ENCODE measurements at regions not wholly inside any gene's neighbourhood (a gene's known extent, or its start where the extent isn't known, plus 50 kb on each side); places are given as distances from the start of the nearest gene placed in this dataset.

DNA sequence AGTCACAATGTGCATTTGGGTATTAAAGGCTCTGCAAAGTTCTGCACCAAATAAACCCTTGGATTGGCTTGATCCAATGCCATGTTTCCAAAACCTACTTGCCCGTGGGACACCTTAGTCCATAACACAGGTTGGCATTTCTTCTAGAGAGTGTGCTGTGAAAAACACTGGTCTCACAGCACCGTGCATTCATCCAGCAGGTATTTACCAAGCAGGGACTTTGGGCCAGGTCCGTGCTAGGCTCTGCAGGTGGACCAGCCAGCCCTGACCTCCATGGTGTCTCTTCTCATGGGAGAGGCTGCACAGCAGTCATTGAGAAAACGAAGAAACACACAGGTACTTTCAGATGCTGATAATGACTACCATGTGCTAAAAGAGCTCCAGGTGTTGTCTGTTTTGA lies 112.6 kb downstream of the CDH26 start:
- TF ChIP-seq, protein P1, sequence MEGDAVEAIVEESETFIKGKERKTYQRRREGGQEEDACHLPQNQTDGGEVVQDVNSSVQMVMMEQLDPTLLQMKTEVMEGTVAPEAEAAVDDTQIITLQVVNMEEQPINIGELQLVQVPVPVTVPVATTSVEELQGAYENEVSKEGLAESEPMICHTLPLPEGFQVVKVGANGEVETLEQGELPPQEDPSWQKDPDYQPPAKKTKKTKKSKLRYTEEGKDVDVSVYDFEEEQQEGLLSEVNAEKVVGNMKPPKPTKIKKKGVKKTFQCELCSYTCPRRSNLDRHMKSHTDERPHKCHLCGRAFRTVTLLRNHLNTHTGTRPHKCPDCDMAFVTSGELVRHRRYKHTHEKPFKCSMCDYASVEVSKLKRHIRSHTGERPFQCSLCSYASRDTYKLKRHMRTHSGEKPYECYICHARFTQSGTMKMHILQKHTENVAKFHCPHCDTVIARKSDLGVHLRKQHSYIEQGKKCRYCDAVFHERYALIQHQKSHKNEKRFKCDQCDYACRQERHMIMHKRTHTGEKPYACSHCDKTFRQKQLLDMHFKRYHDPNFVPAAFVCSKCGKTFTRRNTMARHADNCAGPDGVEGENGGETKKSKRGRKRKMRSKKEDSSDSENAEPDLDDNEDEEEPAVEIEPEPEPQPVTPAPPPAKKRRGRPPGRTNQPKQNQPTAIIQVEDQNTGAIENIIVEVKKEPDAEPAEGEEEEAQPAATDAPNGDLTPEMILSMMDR (IDR thresholded peaks at IDR 0.05), result no peak
- H3K4me3 ChIP-seq, result no peak overlapping the region
- DNase-seq (no peak), ATAC-seq (no peak)
- intact Hi-C loops (cut with DNase I, micrococcal nuclease), result no loop called here
- H3K9me3 ChIP-seq, result no peaks in the 10 kb centered on the region
- H3K36me3 ChIP-seq (ENCODE audit: low read depth), result no peaks in the 10 kb centered on the region
- H3K4me1 ChIP-seq (ENCODE audit: low read depth), result no peaks in the 10 kb centered on the region

DNA sequence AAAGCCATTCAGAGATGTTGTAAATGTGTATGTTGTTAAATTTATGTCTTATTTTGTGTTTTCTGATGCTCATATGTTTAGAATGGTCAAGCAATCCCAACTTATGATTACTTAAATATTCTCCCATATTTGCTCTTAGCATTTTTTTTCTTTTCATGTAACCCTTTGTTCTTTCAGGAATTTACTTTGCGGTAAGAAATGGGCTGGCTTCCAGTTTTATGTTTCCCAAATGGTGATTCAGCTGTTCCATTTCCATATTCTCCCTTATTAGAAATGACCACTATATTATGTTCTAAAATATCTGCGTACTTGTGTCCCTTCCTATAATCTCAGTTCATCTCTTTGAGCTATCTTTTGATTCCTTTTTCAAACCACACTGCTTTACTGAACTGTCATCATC lies 113.7 kb downstream of the CDH26 start:
- no peaks in the 10 kb centered on the region for H3K9me3 ChIP-seq
- intact Hi-C loops (cut with DNase I, micrococcal nuclease), result no loop called here
- DNase-seq, result no peak
- H3K4me1 ChIP-seq (ENCODE audit: low read depth), result no peaks in the 10 kb centered on the region
- TF ChIP-seq, protein P1 (IDR thresholded peaks at IDR 0.05), result no peak
- H3K4me3 ChIP-seq, result no peak overlapping the region
- no peak for ATAC-seq
- no peaks in the 10 kb centered on the region for H3K36me3 ChIP-seq (ENCODE audit: low read depth)

- ATAC-seq, result no peak
- no peaks in the 10 kb centered on the region for H3K9me3 ChIP-seq
- intact Hi-C loops (cut with DNase I, micrococcal nuclease), result no loop called here
- TF ChIP-seq, protein P1 (IDR thresholded peaks at IDR 0.05), result no peak
- no peak for DNase-seq
- H3K4me3 ChIP-seq, result no peak overlapping the region
- H3K4me1 ChIP-seq (ENCODE audit: low read depth), result no peaks in the 10 kb centered on the region
- H3K36me3 ChIP-seq (ENCODE audit: low read depth), result no peaks in the 10 kb centered on the region
These were observed 114.9 kb downstream of the CDH26 start for GRCh38 chr20:60073086-60073485.

- TF ChIP-seq, protein P1 (IDR thresholded peaks at IDR 0.05), result no peak
- DNase-seq (no peak), ATAC-seq (no peak)
- intact Hi-C loops (cut with DNase I, micrococcal nuclease), result no loop called here
- no peaks in the 10 kb centered on the region for H3K9me3 ChIP-seq
- no peaks in the 10 kb centered on the region for H3K36me3 ChIP-seq (ENCODE audit: low read depth)
- H3K4me3 ChIP-seq, result no peak overlapping the region
- no peaks in the 10 kb centered on the region for H3K4me1 ChIP-seq (ENCODE audit: low read depth)
These were observed 115.3 kb downstream of the CDH26 start for GRCh38 chr20:60073504-60073903.

GRCh38 chr20:60074276-60074675 lies 116.1 kb downstream of the CDH26 start:
- no peaks in the 10 kb centered on the region for H3K36me3 ChIP-seq (ENCODE audit: low read depth)
- no peaks in the 10 kb centered on the region for H3K9me3 ChIP-seq
- DNase-seq (no peak), ATAC-seq (no peak)
- TF ChIP-seq, protein P1 (IDR thresholded peaks at IDR 0.05), result no peak
- no peaks in the 10 kb centered on the region for H3K4me1 ChIP-seq (ENCODE audit: low read depth)
- H3K4me3 ChIP-seq, result no peak overlapping the region
- intact Hi-C loops (cut with DNase I, micrococcal nuclease), result no loop called here
